ENCODE measurements at regions not wholly inside any gene's neighbourhood (a gene's known extent, or its start where the extent isn't known, plus 50 kb on each side); places are given as distances from the start of the nearest gene placed in this dataset.

DNA sequence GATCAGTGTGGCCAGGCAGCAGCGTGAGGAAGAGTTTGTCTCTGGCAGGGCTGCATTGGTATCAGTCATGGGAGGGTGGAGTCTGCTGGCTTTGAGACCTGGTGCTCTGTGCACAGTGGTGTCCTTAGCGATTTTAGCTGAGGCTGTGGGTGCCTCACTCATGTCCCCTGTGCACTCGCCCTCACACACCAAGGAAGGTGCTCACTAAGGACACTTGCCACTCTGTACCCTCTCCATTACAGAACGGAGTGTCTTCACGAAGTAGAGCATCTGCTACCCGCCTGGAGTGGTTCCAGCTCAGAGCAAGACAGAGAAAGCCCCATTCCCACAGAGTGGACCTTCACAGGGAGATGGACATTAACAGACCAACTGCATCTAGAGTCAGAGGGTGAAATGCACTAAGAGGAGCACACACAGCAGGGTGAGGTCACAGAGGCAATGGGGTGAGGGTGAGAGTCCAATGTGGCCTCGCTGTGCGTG is 117.9 kb downstream of the MATN1 start:
- Histone ChIP-seq H3K27me3 (no peaks in the 10 kb centered on the region), H3K4me3 (replicated peaks in 1 of 3) (no peak overlapping the region), H3K4me1 (no peaks in the 10 kb centered on the region), H3K9me3 (no peaks in the 10 kb centered on the region), H3K36me3 (no peaks in the 10 kb centered on the region), H3K27ac (no peak overlapping the region)
- intact Hi-C loops (cut with DNase I) = no loop called here
- 77 to 82% methylated on average over 5 to 6 of the region's 8 CpGs for WGBS, 2 donors
- TF ChIP-seq, protein P1, sequence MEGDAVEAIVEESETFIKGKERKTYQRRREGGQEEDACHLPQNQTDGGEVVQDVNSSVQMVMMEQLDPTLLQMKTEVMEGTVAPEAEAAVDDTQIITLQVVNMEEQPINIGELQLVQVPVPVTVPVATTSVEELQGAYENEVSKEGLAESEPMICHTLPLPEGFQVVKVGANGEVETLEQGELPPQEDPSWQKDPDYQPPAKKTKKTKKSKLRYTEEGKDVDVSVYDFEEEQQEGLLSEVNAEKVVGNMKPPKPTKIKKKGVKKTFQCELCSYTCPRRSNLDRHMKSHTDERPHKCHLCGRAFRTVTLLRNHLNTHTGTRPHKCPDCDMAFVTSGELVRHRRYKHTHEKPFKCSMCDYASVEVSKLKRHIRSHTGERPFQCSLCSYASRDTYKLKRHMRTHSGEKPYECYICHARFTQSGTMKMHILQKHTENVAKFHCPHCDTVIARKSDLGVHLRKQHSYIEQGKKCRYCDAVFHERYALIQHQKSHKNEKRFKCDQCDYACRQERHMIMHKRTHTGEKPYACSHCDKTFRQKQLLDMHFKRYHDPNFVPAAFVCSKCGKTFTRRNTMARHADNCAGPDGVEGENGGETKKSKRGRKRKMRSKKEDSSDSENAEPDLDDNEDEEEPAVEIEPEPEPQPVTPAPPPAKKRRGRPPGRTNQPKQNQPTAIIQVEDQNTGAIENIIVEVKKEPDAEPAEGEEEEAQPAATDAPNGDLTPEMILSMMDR (IDR thresholded peaks at IDR 0.05) = no peak
- TF ChIP-seq POLR2A (IDR thresholded peaks at IDR 0.05) = no peak
- no peak for DNase-seq

DNA sequence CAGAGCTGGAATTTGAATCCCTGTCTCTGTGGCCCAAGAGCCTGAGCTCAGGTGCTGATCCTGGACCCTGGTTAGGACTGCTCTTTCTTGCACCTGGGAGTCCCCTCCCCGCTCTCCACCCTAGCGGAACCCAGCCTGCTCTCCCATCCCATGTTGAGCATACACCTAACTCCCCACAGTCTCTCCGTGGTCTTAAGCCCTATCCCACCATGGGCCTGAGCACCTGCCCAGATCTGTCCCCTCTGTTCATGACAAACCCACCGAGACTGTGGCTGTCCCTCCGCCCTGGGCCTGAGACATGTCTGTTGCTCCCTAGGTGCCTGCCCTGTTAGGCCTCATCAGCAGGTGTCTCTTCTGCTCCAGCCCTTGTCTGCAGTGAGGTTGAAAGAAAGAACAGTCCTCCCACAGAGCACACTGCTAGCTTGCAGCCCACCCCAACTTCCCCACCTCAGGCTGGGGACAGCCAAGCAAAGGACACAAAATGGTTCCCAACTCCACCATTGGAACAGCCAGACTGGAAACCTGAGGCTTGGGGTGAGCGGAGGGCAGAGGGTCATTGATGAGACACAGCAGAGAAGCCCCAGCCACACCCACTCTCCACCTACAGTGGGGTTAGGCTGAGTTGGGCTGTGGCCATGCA is 118.5 kb downstream of the MATN1 start:
- Histone ChIP-seq H3K9me3 (no peaks in the 10 kb centered on the region), H3K27ac (no peak overlapping the region), H3K4me1 (no peaks in the 10 kb centered on the region), H3K4me3 (replicated peaks in 1 of 3) (no peak overlapping the region), H3K36me3 (no peaks in the 10 kb centered on the region), H3K27me3 (no peaks in the 10 kb centered on the region)
- no peak for DNase-seq
- intact Hi-C loops (cut with DNase I) = no loop called here
- TF ChIP-seq, protein P1 (IDR thresholded peaks at IDR 0.05) = no peak
- no peak for TF ChIP-seq POLR2A (IDR thresholded peaks at IDR 0.05)
- WGBS, 2 donors = 80 to 81% methylated on average over 6 of the region's 6 CpGs

DNA sequence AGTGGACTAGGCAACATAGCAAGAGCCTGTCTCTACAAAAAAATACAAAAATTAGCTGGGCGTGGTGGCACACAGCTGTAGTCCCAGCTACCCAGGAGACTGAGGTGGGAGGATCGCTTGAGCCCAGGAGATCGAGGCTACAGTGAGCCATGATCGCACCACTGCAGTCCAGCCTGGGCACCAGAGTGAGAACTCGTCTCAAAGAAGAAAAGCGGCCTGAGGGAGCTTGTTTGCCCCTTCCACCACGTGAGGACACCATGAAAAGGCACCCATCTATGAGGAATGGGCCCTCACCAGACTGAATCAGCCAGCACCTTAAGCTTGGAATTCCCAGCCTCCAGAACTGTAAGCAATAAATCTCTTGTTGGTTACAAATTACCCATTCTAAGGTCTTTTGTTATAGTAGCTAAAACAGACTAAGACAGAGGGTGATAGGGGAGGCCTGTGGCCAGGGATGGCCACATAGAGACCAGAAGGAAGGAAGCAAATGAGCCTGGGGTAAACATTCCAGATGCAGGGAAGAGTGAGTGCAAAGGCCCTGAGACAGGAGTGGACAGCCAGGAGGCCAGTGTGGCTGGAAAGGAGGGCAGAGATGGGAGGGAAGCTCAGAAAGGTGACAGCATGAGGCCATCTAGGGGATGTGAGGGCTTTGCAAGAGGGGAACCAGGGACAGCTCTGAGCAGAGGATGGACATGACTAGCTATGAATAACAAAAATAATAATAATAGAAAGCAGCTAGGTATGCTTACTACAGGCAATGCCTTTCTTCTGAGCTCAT is 120.1 kb downstream of the MATN1 start:
- 72% methylated on average over 6 to 7 of the region's 7 CpGs for WGBS, 2 donors
- Histone ChIP-seq H3K4me3 (replicated peaks in 1 of 3) (no peak overlapping the region), H3K27me3 (no peaks in the 10 kb centered on the region), H3K27ac (no peak overlapping the region), H3K4me1 (no peaks in the 10 kb centered on the region), H3K36me3 (no peaks in the 10 kb centered on the region), H3K9me3 (no peaks in the 10 kb centered on the region)
- intact Hi-C loops (cut with DNase I) = no loop called here
- TF ChIP-seq POLR2A (IDR thresholded peaks at IDR 0.05) = no peak
- TF ChIP-seq, protein P1 (IDR thresholded peaks at IDR 0.05) = no peak
- no peak for DNase-seq

DNA sequence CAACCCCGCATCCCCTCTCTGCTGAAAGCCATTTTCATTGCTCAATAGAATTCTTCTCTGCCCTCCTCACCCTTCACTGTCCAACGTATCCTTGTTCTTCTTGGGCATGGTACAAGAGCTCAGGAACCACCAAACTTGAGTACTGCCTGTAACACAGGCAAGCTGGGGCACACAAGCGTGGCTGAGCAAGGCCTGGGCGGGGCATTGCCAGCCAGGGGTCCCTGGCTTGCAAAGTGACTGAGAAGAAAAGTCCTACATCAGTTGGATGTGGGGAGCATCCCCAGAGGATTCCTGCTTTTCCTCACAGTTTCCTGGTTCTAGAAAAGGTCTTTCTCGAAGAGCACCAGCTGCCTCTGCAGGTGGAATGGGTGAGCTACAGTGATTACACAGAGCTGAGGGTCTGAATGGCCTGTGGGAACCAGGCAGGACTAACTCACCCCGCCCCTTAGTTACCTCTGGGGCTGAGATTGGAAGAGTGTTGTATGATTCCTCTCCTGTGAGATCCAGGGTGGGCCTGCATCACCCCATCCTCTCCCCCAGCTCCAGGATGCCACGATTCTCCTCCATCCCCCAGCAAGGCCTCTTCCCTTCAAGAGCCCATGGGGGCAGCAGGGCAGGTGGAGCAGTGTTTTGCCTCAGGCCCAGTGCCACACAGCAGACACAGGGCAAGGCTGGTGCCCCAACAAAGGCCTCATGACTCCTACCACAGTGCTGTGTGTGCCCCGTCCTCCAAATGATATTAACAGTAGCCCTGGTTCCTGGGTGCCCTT is 121.9 kb downstream of the MATN1 start:
- TF ChIP-seq, protein P1 (IDR thresholded peaks at IDR 0.05) = no peak
- no peak for TF ChIP-seq POLR2A (IDR thresholded peaks at IDR 0.05)
- intact Hi-C loops (cut with DNase I) = no loop called here
- DNase-seq = no peak
- no peaks in the 10 kb centered on the region for H3K27me3 ChIP-seq
- H3K4me1 ChIP-seq = no peaks in the 10 kb centered on the region
- WGBS, 2 donors = 79 to 88% methylated on average over 6 to 8 of the region's 8 CpGs
- H3K27ac ChIP-seq = no peak overlapping the region
- H3K36me3 ChIP-seq = no peaks in the 10 kb centered on the region
- H3K9me3 ChIP-seq = no peaks in the 10 kb centered on the region
- no peak overlapping the region for H3K4me3 ChIP-seq (replicated peaks in 1 of 3)

Measured in thyroid gland (tissue), 4 donors.